G401 (cell line): ENCODE measurements at regions not wholly inside any gene's neighbourhood (a gene's known extent, or its start where the extent isn't known, plus 50 kb on each side); places are given as distances from the start of the nearest gene placed in this dataset.
"Not testable (repeated sequence)": the region's sequence is repeated elsewhere in the genome, so short reads cannot be mapped to it uniquely, and the experiment has no call there.

Experiments
- DNase-seq: peaks from one replicate; pipeline ENCODE4 v3.0.0-alpha.2; 2015; ENCODE audit warnings: low spot score
- in situ Hi-C: cut with HindIII; loops from 2 replicates; pipeline ENCODE4 v1.10.0; 2016; ENCODE audit warnings: low sequenced_read_pairs, mixed read lengths

- DNase-seq, result no peak
- in situ Hi-C loops, result no loop called here
Measured at GRCh38 chr11:129620237-129621104, 195.2 kb upstream of the TMEM45B start.

GRCh38 chr11:129625930-129626329, 189.7 kb upstream of the TMEM45B start:
- no peak for DNase-seq
- in situ Hi-C loops, result no loop called here

- in situ Hi-C loops, result no loop called here
Measured at GRCh38 chr11:129631201-129631600, 184.4 kb upstream of the TMEM45B start.

GRCh38 chr11:129636926-129637325, 178.7 kb upstream of the TMEM45B start:
- in situ Hi-C loops, result no loop called here
- no peak for DNase-seq

More at GRCh38 chr11:129631201-129631600, 184.4 kb upstream of the TMEM45B start:
- DNase-seq, result no peak

GRCh38 chr11:129637473-129637872, 178.2 kb upstream of the TMEM45B start:
- in situ Hi-C loops, result no loop called here
- DNase-seq, result no peak

- in situ Hi-C loops, result no loop called here
- DNase-seq, result no peak
Measured at GRCh38 chr11:129637983-129638776, 177.5 kb upstream of the TMEM45B start.

- DNase-seq, result no peak
- in situ Hi-C loops, result no loop called here
Measured at GRCh38 chr11:129639300-129639699, 176.3 kb upstream of the TMEM45B start.

- no peak for DNase-seq
- in situ Hi-C loops, result no loop called here
Measured at GRCh38 chr11:129640671-129641070, 175.0 kb upstream of the TMEM45B start.

GRCh38 chr11:129643031-129643721, 172.5 kb upstream of the TMEM45B start:
- no peak for DNase-seq
- in situ Hi-C loops, result no loop called here

GRCh38 chr11:129644326-129644725, 171.3 kb upstream of the TMEM45B start:
- in situ Hi-C loops, result no loop called here

GRCh38 chr11:129645943-129646342, 169.7 kb upstream of the TMEM45B start:
- in situ Hi-C loops, result no loop called here
- no peak for DNase-seq

More at GRCh38 chr11:129644326-129644725, 171.3 kb upstream of the TMEM45B start:
- no peak for DNase-seq

- DNase-seq, in situ Hi-C loops: not testable (repeated sequence)
Measured at GRCh38 chr11:129650044-129650443, 165.6 kb upstream of the TMEM45B start.

GRCh38 chr11:129652835-129653234, 162.8 kb upstream of the TMEM45B start:
- in situ Hi-C loops, result no loop called here
- DNase-seq, result no peak

GRCh38 chr11:129655247-129655832, 160.3 kb upstream of the TMEM45B start:
- in situ Hi-C loops, result no loop called here
- no peak for DNase-seq

GRCh38 chr11:129657866-129658525, 157.7 kb upstream of the TMEM45B start:
- in situ Hi-C loops, result no loop called here
- no peak for DNase-seq

GRCh38 chr11:129658526-129658867, 157.2 kb upstream of the TMEM45B start:
- in situ Hi-C loops, result no loop called here
- no peak for DNase-seq

- DNase-seq, result no peak
- in situ Hi-C loops, result no loop called here
Measured at GRCh38 chr11:129680907-129681306, 134.7 kb upstream of the TMEM45B start.

GRCh38 chr11:129681344-129682114, 134.1 kb upstream of the TMEM45B start:
- in situ Hi-C loops, result no loop called here

More at GRCh38 chr11:129681344-129682114, 134.1 kb upstream of the TMEM45B start:
- no peak for DNase-seq
